NCI-H1436 (cell line): ENCODE measurements at regions not wholly inside any gene's neighbourhood (a gene's known extent, or its start where the extent isn't known, plus 50 kb on each side); places are given as distances from the start of the nearest gene placed in this dataset.
"Not testable (repeated sequence)": the region's sequence is repeated elsewhere in the genome, so short reads cannot be mapped to it uniquely, and the experiment has no call there.

Source experiments
- DNase-seq: peaks from one replicate; lab custom pipeline; 2025; lab: John Stamatoyannopoulos, UW

DNA sequence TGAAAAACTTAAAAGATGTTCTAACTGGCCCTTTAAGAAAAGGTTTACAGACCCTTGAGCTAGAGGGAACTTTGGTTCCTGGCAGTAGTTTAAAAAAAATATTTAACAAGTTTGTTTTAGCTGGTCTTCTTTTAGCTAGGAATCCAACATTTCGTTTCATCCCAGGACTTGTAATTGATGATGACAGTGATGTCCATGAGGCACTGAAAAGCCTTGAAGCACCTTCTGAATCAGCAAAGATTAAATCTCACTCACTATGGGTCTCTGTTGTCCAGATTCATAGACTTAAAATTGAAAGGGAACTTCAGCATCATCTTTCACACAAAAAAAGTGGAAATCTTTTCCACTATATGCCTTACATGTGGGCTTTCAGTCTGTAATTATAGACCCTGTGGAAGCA, 102.9 kb upstream of the ETAA1 start:
- DNase-seq = no peak

DNA sequence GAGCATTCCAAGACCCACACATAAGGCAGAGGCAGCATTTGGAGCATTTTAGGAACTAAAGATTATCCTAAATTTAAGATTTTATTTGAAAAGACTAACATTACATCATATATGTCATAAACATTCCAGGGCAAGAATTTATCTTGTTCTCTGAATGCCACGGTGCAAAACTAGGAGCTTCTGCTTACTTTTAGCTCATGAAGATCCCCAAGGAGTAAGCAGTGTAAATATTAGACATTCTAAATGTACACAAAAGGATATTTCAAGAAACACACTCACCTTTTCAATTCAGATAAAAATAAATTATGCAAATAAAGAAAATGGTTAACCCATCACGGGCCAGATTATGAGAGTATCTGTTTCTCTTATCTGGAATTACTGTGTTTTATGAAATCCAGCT, 101.7 kb upstream of the ETAA1 start:
- DNase-seq = no peak

DNA sequence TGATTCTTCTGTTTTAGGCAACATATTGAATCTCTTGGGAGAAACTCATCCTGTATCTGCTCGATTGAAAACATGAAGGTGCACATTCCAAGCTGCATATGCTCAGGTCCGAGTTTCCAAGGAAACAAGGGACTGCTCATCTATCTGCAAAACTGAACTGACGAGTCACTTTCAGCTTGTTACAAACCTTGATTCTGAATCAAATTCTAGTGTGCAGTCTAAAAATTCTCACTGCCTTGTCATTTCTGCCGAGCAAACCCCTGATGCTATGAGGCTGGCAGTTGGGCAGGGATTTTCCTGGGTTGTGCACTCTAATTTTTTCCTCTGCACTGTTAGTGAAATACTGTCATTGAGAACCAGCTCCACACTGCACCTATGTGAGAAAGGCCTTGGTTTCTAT, 101.3 kb upstream of the ETAA1 start:
- DNase-seq = no peak

DNA sequence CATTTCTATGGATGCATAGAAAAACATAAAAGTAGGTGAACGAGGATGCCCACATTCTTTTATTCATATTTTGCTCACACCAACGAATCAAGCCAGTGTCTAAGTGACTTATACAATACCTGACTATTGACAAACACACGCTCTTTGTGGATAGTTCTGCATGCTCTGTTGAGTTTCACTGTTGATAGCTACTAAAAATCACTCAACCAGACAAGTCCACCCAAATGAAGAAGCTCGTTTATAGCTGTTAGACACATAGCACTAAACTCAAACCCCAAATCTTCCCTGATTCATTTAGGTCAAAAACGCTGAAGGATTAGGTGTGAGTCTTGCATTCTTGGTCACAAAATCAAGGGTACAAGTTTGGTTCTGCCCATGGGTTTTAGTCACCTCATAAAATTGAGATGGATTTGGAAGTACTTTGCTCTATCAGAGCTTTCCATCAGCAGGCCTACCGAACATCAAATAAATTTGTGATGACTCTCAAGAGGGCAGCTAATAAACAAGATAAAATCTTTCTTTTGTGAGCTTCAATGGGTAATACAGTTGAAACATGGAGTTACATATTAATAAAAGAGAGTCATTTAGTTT, 92.7 kb upstream of the ETAA1 start:
- no peak for DNase-seq

DNA sequence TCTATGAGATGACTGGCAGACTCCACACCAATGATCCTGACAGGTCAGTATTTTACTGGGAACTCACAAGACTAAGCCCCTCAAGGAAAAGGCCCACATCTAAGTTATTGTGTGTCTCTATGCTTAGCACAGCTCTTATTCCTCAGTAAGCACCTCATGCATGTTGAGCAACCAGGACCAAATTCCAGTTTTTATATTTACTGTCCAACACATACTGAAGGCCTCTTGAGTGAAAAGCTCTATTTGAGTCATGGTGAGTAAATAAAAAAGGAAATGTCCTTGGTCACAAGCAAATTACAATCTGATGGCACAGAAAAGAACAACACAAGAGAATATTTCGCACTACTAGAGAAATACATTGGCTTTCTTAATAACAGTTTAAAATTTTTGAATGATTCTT, 87.9 kb upstream of the ETAA1 start:
- no peak for DNase-seq

DNA sequence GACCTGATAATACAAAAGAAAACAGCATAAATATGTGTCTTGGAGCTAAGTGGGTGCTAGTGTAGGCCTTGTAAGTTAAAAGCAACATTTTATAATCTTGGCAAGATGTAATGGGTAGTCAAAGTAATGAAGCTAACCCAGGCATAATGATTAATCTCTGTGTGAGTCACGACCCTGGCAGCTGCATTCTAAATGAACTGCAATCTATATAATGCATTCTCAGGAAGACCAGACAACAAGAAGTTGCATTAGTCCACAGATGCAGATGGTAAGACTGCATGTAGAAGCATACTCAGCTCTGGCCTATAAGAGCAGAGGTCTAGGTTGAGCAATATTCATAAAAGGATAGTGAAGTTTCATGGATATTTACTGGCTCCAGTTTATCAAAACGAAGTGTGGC, 85.6 kb upstream of the ETAA1 start:
- DNase-seq = no peak

DNA sequence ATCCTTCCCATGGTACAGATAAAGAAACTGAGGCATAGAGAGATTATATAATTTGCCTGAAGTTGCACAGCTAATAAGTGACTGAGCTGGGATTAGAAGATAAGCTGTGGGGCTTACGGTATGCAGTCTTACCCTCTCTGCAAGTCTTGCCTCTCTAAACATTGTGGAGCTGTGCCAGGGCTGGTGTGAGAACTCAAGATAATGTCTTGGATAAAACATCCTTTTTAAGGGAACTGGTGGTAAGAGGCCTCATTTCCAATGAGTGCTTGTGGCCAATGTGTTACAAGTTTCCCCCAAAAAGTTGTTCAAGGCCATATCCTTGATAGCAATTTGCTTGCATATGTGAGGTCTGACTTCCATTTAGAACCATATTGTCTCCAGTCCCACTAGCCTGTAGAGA, 84.3 kb upstream of the ETAA1 start:
- DNase-seq = no peak

DNA sequence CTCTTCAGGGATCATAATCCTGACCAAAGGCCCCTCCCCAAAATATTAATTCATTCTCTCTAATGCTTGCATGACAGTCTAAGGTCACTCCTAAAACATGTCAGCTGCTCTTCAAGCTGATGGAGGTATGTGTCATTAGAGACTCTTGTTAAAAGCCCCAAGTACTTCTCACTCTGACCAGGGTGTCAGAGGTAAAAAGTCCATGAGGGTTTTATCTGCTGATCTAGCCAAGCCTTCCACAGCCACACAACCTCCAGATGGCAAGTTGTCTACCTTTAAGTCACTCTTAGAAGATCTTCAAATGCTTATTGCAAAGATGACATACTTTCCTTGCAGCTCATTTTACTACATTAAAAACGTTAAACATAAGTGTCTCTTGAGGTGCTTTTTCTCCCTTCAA, 83.6 kb upstream of the ETAA1 start:
- no peak for DNase-seq

DNA sequence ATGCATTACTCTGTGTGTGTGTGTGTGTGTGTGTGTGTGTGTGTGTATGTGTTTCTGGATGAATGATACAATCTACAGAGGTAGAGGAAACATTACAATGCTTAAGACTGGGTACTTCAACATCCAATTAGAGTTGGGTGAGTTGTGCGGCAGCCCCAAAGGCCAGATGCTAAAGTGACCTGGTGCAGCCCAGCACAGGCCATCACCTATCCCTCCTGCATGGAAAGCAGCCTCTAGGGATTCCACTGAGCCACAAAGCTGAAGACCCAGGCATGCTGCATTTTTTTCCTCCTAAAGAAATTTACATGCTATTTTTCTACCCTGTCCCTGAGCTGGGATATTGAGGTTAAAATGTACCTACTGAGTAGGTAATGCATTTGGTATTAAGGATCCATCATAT, 79.1 kb upstream of the ETAA1 start:
- DNase-seq = no peak

DNA sequence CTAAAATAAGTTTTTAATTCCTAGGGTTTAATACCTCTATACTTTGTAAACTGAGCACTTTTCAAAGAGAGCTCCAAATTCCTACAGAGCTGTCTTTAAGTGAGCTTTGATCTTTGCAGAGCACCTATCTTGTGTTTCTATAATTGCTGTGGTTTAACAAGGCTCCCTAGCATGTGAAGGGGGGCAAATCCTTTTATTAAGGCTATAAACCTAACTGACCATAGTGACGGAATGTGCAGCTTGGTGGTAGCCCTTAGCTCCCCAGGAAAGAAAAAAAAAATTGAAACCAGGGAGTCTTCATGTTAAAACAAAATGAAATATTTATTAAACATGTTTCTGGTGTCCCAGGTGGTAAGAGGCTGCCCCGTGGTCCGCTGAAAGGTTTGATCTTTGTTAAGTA, 78.6 kb upstream of the ETAA1 start:
- DNase-seq = no peak

DNA sequence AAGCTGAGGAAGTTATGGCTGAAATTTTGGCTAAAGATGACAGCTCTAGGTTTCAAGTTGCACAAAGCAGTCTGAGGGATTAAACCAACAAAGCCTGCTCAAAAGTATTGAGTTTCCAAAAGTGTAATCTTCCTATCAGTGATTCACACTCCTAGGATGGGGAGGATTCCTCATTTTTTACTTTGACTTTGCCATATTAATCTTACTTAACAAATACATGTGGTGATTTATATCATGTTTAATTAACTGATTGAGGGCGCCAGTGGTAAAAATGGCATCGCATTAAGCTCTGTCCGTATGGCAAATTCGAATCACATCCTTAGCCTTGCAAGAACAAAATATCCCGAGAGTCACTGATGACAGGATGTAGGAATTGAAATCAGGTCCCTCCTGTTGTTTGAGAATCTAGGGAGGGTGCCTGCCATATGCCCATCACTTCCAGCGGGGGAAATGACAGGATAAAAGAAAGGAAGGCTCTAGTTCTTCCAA, 78.1 kb upstream of the ETAA1 start:
- DNase-seq = no peak

DNA sequence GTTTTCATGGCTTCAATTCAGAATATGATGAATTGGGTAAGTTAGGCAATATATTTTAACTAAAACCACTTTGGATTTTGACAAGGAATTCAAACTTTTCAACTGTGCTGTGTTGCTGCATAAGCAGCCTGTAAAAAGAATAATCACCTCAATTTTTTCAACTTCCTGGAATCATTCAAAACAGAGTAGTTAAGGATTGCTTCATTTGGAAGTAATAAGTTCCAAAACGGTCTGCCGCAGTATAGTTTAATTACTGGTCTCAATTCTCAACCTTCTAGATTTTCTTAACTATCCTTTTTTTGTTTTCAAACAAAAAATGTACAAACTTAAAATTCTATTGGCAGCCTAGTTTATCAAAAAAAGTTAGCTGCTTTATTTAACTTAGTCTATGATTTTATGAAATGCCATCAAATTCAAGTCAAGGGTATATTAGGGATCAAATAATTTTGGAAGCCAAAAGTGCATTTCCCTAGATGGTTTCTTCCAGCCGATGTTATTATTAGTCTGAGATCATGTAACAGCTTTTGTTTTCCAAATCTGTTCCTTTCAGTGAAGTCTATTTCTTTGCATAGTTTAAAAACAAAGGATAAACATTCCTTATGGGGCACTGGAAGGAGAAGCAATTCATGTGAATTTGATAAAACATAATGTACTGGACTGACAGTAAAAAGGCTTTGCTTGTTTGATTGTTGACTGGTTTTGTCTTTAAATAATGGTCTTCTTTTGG, 76.1 kb upstream of the ETAA1 start:
- DNase-seq = no peak

DNA sequence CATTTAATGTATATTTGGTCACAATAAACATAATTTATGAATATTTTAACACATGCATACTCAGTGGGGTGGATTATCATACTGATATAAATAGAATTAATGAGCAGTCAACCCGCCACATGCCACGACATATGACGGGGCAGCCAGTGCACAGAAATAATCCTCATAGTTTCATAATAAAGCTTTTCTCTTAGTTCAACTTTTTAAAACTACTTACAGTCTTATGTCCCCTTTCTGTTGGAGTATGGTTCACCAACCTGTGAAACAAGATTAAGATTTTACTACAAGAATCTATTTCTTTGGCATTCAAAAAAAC, 75.6 kb upstream of the ETAA1 start:
- DNase-seq = no peak

DNA sequence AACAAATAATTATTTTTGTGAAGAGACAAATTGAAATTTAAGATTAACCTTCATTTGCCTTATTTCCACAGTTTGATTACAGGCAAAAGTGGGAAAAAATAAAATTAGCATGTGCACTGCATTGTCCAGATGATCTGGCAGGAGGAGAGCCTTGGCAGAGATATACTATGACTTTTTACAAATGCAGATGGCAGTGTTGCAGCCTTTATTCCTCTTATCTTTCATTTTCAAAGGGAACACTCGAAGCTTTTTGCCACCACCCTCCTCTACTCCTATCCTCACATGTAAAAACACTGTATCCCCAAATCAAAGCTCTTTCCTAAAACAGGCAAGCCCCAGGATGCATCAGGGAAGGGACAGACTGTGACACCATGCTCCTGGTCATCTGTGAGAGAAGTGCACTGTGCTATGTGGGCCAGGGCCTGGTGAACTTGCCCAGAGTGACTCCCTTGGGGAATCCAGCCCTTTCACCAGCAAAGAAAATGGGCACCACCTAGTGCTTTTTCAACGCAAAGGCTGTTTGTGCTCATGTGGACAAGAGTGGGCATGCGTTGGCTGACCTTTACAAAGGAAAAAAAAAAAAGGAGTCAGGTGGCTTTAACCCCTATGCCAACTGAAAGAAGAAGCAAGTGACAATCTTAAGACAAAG, 74.7 kb upstream of the ETAA1 start:
- DNase-seq = peak; percentile 18

DNA sequence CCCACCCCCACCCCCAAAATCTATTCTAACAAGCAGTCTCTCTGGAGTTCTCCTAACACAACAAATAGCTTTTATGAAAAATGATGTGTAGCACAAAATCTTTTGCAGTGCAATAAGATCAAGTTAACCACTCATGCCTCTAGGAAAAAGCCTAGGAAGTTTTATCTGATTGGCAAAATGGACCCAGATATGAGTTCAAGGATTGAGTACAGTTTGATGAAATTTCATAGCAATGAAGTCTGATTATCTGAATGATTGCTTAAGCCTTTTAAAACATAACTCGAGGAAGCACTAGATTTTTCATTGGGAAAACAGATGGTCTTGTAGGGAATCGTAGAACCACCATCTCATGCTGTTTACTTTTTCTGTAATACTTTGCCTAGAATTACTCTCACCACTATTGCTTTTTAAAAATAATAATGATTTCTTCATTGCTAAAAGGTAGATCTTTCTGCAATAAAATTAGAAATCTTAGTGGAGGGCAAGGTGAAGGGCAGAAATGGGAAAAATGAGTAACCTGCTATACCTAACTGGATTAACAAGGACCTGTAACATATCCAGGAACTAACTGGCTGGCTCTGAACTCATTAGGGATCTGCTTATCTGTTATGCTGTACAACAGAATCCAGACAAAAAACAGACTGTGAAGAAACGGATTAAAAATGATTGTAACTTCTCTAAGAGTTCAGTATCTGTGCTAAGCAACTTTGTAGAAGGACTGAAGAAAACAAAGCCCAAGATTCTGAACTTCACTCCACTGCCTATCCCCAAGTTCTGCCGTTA, 73.7 kb upstream of the ETAA1 start:
- no peak for DNase-seq

DNA sequence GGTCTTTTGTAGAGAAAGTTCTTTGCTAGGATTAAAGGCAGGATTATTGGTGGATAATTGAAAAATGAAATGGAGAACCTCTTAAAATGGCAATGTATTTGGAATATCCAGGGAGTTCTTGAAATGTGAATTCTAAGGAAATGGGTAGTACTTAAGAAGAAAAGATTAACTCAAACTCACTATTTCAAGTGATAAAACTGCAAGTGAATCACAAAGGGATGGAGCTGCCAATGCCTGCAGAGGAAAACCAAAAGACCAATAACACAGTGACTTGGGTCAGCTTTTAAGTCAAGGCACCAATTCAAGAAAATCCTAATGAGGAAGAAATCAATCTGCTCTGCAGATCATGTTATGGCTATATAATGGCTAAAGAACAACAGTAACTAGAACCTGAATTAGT, 67.6 kb upstream of the ETAA1 start:
- DNase-seq = no peak

DNA sequence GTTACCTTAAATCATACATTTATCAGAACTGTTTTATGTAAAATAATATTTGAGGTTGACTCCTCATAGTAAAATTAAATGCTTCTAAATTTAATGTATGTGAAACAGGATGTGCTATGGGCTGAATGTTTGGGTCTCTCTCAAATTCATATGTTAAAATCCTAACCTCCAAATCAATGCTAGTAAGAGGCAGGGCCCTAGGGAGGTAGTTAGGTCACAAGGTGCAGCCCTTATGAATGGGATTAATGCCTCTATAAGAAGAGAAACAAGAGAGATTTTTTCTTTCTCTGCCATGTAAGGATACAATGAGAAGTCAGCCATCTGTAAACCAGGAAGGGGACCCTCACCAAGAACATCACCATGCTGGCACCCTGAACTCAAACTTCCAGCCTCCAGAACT, 67.2 kb upstream of the ETAA1 start:
- DNase-seq = no peak

DNA sequence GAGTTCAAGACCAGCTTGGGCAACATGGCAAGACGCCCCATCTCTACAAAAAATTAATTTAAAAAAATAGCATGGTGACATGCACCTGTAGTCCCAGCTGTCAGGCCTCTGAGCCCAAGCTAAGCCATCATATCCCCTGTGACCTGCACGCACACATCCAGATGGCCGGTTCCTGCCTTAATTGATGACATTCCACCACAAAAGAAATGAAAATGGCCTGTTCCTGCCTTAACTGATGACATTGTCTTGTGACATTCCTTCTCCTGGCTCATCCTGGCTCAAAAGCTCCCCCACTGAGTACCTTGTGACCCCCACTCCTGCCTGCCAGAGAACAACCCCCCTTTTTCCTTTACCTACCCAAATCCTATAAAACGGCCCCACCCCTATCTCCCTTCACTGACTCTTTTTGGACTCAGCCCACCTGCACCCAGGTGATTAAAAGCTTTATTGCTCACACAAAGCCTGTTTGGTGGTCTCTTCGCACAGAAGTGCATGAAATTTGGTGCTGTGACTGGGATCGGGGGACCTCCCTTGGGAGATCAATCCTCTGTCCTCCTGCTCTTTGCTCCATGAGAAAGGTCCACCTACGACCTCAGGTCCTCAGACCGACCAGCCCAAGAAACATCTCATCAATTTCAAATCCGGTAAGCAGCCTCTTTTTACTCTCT, 65.6 kb upstream of the ETAA1 start:
- not testable (repeated sequence) for DNase-seq

DNA sequence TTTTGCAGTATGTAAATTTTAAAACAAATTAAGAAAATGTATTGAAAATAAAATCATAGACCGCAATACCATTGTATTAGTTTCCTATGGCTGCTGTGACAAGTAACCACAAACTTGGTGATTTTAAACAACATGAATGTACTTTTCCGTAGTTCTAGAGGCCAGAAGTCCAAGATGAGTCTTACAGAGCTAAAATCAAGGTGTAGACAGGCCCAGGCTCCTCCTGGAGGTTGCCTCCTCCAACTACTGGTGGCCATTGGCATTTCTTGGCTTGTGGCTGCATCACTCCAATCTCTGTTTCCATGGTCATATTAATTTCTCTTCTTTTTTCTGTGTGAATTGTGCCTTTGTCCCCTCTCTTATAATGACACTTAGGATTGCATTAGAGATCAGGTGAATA, 59.2 kb upstream of the ETAA1 start:
- no peak for DNase-seq

DNA sequence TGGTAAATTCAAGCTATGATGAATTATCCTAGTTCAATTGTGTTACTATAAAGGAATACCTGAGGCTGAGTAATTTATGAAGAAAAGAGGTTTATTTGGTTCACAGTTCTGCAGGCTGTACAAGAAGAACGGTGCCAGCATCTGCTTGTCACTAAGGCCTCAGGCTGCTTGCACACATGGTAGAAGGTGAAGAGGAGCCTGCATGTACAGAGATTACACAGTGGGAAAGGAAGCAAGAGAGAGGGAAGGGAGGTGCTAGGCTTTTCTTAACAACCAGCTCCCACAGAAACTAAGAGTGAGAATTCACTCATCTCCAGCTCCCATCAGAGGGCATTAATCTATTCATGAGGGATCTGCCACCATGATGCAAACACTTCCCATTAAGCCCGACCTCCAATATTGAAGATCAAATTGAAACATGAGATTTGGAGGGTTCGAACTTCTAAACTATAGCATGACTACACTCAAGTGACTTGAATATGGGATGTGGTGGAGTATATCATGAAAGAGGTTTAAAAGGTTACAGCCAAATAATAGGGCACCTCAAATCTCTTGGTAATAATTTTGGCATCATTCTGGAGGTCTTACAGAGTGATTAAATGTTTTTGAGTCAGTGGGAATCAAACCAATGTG, 58.4 kb upstream of the ETAA1 start:
- DNase-seq = no peak

DNA sequence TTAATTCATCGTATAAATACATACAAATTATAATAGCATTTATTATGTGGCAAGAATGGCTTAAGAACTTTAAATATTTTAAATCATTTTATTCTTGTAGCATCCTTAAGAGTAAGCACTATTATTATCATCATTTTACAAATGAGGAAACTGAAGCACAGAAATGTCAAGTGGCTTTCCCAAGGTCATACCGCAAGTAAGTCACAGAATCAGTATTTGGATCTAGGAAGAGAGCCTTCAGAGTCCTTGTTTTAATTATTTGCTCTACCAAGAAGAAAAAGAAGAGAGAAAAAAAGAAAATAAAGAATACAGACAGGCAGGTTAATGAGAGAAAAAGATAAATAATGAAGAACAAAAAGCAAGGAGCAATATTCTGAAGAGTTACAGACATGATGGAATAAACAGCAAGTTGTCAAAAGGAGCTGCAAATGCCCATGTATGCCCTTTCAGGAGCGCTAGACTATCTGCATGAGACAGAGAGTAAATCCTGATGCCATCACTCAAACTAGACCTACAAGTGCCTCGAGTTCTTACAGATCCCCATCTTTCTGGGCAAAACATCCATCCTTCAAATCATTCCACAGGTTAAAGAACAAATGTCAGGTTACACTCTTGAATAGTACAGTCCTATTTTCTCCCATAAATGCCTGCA, 57.8 kb upstream of the ETAA1 start:
- no peak for DNase-seq
